Dendritic cell treated with granulocyte-macrophage colony-stimulating factor and Interleukin-4, amounts not matched to agents 40 ng/mL and 50 ng/mL, for 4 days (primary cell): ENCODE measurements at regions not wholly inside any gene's neighbourhood (a gene's known extent, or its start where the extent isn't known, plus 50 kb on each side); places are given as distances from the start of the nearest gene placed in this dataset.

Experiments used
- H3K27ac Mint-ChIP-seq: one replicate; pipeline ENCODE4 v1.8.0; 2022; ENCODE audit warnings: mild to moderate bottlenecking, mixed read lengths
- H3K27me3 Mint-ChIP-seq: one replicate; pipeline ENCODE4 v1.8.0; 2022; ENCODE audit warnings: mild to moderate bottlenecking, mixed read lengths
- H3K36me3 Mint-ChIP-seq: one replicate; pipeline ENCODE4 v1.8.0; 2022; ENCODE audit warnings: low read depth, mixed read lengths
- H3K4me1 Mint-ChIP-seq: one replicate; pipeline ENCODE4 v1.8.0; 2022; ENCODE audit warnings: low read depth, mixed read lengths
- H3K4me3 Mint-ChIP-seq: one replicate; pipeline ENCODE4 v1.8.0; 2022; ENCODE audit warnings: mild to moderate bottlenecking, moderate library complexity, mixed read lengths
- H3K9me3 Mint-ChIP-seq: one replicate; pipeline ENCODE4 v1.8.0; 2022; ENCODE audit warnings: mixed read lengths
- intact Hi-C: fragments of 100-400 bp; cut with micrococcal nuclease; formaldehyde crosslinking; loops from one replicate; pipeline ENCODE4 v1.15.0; 2022

- Mint-ChIP-seq H3K27me3 (no peaks in the 10 kb centered on the region), H3K4me1 (no peaks in the 10 kb centered on the region), H3K27ac (no peak overlapping the region), H3K36me3 (no peaks in the 10 kb centered on the region), H3K9me3 (peaks cover 27% of the 10 kb centered on the region), H3K4me3 (no peak overlapping the region)
- intact Hi-C loops = no loop called here
Measured at GRCh38 chr13:34545461-34545860, 396.6 kb upstream of the NBEA start.

DNA sequence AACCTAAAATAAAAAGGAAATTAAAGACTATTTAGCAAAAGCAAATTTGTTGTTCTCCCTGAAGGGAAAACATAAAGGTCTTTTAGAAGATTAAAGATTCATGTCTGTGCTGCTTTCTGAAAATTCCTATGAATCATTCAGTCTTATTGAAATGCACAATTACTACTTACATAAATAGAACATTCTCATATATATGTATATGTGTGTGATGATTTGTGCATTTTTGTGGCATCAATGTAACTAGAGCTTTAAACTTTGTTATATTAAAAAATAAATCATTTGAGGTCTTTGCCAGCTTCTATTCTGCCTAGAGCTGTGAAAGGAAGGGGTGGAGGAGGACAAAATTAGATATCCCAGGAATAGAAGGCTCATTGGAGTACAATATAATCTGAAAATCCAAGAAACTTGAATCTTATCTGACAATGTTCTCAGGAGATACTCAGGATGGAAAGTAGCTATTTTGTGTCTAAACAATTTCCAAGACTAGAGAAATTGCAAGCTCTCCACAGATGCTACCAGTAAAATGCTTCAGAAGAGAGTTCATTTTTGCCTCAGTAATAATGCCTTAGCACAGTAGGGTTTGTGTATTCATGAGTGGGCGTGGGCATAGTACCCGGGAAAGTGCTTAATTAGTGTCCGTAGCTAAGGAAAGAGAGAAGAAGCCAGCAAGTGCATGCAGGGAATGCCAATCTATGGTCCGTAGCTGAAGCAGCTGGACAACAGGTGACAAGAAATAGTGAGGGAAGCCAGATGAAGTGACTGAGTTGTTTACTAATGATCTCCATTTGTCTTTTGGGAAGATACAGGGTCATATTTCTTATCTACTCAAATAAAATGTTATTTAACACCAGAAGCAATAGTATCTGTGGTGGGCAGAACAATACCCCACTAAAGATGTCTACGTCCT lies 395.5 kb upstream of the NBEA start:
- no peak overlapping the region for H3K27ac Mint-ChIP-seq
- H3K9me3 Mint-ChIP-seq = peaks cover 36% of the 10 kb centered on the region
- H3K4me3 Mint-ChIP-seq = no peak overlapping the region
- H3K36me3 Mint-ChIP-seq = no peaks in the 10 kb centered on the region
- no peaks in the 10 kb centered on the region for H3K4me1 Mint-ChIP-seq
- intact Hi-C loops = no loop called here
- no peaks in the 10 kb centered on the region for H3K27me3 Mint-ChIP-seq

DNA sequence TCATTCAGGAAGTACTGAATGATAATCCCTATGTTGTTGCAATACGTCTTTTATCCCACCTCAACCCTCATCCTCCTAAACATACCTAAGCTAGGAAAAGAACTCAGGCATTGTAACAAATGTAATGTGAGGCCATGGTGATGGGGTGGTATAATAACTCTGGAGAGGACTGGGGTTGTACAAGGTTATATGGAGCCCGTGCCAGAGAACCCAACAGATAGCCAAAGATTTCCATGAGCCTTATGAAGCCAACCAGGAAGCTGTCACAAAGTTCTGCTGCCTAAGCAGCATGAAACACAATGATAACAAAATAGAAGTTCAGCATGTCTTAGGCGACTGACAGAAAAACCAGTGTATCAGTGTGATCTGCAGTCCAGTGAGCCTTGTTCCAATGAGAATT lies 394.1 kb upstream of the NBEA start:
- intact Hi-C loops = no loop called here
- H3K9me3 Mint-ChIP-seq = peaks cover 45% of the 10 kb centered on the region
- H3K4me3 Mint-ChIP-seq = no peak overlapping the region
- no peak overlapping the region for H3K27ac Mint-ChIP-seq
- no peaks in the 10 kb centered on the region for H3K36me3 Mint-ChIP-seq
- H3K27me3 Mint-ChIP-seq = no peaks in the 10 kb centered on the region
- no peaks in the 10 kb centered on the region for H3K4me1 Mint-ChIP-seq

- Mint-ChIP-seq H3K4me3 (no peak overlapping the region), H3K27me3 (no peaks in the 10 kb centered on the region), H3K9me3 (peaks cover 62% of the 10 kb centered on the region), H3K27ac (no peak overlapping the region), H3K4me1 (no peaks in the 10 kb centered on the region), H3K36me3 (no peaks in the 10 kb centered on the region)
- intact Hi-C loops = no loop called here
Measured at GRCh38 chr13:34553376-34553775, 388.7 kb upstream of the NBEA start.

DNA sequence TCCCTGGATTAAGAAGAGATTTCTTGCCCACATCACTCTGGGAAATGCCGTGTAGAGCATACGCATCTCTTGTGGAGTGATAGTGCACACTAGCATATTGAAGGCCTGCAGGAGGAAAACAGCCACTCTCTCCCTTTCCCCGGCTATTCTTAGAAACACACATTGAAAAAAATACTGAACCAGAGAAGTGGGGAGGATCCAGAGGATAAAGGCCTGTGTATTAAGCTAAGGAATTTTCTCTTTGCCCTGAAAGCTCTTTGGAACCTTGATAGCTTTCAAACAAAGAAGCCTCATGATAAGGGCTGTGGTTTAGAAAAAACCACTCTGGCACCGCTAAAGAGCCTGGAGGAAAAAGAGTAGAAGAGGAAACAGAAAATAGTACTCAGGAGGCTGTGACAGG lies 386.1 kb upstream of the NBEA start:
- Mint-ChIP-seq H3K36me3 (no peaks in the 10 kb centered on the region), H3K27ac (no peak overlapping the region), H3K27me3 (no peaks in the 10 kb centered on the region), H3K9me3 (peaks cover 53% of the 10 kb centered on the region), H3K4me3 (no peak overlapping the region), H3K4me1 (no peaks in the 10 kb centered on the region)
- intact Hi-C loops = no loop called here

- Mint-ChIP-seq H3K4me3 (no peak overlapping the region), H3K27ac (no peak overlapping the region), H3K36me3 (no peaks in the 10 kb centered on the region), H3K27me3 (no peaks in the 10 kb centered on the region), H3K9me3 (peaks cover 46% of the 10 kb centered on the region), H3K4me1 (no peaks in the 10 kb centered on the region)
- intact Hi-C loops = no loop called here
Measured at GRCh38 chr13:34561033-34561432, 381.0 kb upstream of the NBEA start.

GRCh38 chr13:34567597-34567996 lies 374.5 kb upstream of the NBEA start:
- no peaks in the 10 kb centered on the region for H3K4me1 Mint-ChIP-seq
- intact Hi-C loops = no loop called here
- no peak overlapping the region for H3K4me3 Mint-ChIP-seq
- H3K9me3 Mint-ChIP-seq = peaks cover 21% of the 10 kb centered on the region
- no peaks in the 10 kb centered on the region for H3K36me3 Mint-ChIP-seq
- H3K27ac Mint-ChIP-seq = no peak overlapping the region
- no peaks in the 10 kb centered on the region for H3K27me3 Mint-ChIP-seq

GRCh38 chr13:34570698-34571353 lies 371.2 kb upstream of the NBEA start:
- Mint-ChIP-seq H3K4me3 (no peak overlapping the region), H3K4me1 (no peaks in the 10 kb centered on the region), H3K36me3 (no peaks in the 10 kb centered on the region), H3K9me3 (peaks cover 12% of the 10 kb centered on the region), H3K27ac (no peak overlapping the region), H3K27me3 (no peaks in the 10 kb centered on the region)
- intact Hi-C loops = no loop called here

DNA sequence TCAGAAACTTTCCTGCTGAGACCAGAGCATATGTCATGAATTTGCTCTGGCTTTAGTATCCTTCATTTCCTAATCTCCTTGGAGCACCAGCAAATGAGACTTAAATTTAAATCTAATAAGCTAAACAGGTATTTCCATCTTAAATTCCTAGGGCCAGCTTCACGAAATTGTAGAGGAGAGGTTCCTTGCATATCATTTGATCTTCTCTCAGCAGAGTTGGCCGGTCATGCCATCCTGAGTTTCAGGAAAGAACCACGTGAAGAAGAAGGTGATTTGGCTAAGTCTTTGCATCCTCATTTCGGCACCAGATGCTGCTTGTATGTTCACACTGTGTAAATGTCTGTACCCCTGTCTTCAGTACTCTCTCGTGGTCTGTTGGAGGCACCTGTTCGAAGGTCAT lies 370.4 kb upstream of the NBEA start:
- intact Hi-C loops = no loop called here
- Mint-ChIP-seq H3K9me3 (peaks cover 19% of the 10 kb centered on the region), H3K4me3 (no peak overlapping the region), H3K27me3 (no peaks in the 10 kb centered on the region), H3K36me3 (no peaks in the 10 kb centered on the region), H3K4me1 (no peaks in the 10 kb centered on the region), H3K27ac (no peak overlapping the region)

GRCh38 chr13:34577051-34577450 lies 365.0 kb upstream of the NBEA start:
- intact Hi-C loops = no loop called here
- H3K9me3 Mint-ChIP-seq = peaks cover 16% of the 10 kb centered on the region
- H3K27ac Mint-ChIP-seq = no peak overlapping the region
- H3K4me3 Mint-ChIP-seq = no peak overlapping the region
- no peaks in the 10 kb centered on the region for H3K27me3 Mint-ChIP-seq
- H3K36me3 Mint-ChIP-seq = no peaks in the 10 kb centered on the region
- no peaks in the 10 kb centered on the region for H3K4me1 Mint-ChIP-seq

DNA sequence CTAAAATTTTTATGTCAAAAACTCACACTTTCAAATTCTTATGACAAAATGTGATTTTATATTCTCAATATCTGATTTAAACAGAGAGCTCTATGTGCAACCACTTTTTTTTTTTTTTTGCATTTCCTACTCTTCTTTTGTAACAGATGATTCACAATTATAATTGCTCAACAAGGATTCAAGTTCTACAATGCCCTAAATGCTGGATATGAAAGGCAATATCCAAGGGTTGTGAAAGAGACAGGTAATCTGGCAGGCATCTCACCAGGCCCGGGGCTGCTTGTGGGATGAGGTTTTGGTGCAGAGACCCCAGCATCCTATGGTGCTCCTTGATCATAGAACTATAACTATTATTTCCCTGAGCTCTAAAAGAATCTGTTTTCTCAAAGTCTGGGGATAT lies 363.6 kb upstream of the NBEA start:
- H3K36me3 Mint-ChIP-seq = no peaks in the 10 kb centered on the region
- no peaks in the 10 kb centered on the region for H3K27me3 Mint-ChIP-seq
- peaks cover 24% of the 10 kb centered on the region for H3K9me3 Mint-ChIP-seq
- no peak overlapping the region for H3K27ac Mint-ChIP-seq
- no peaks in the 10 kb centered on the region for H3K4me1 Mint-ChIP-seq
- H3K4me3 Mint-ChIP-seq = no peak overlapping the region
- intact Hi-C loops = no loop called here

DNA sequence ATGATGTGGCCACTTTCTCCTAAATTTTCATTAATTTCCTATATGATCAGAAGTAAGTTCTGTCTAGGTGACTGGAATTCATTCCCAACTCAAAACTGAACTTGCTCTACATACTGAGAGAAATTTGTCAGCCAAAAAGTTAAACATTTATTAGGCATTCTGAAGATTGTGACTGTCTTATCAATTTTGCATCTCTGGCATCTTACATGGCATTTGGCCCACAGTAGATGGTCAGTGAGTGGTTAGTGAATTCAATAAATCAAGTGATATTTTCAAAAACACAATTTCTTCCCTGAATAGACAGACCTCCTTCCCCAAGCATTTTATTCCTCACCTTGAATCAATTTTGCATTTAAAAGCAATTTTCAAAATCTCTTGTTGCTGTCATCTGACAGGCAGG lies 363.2 kb upstream of the NBEA start:
- peaks cover 24% of the 10 kb centered on the region for H3K9me3 Mint-ChIP-seq
- intact Hi-C loops = no loop called here
- H3K27ac Mint-ChIP-seq = no peak overlapping the region
- H3K4me1 Mint-ChIP-seq = no peaks in the 10 kb centered on the region
- H3K36me3 Mint-ChIP-seq = no peaks in the 10 kb centered on the region
- no peaks in the 10 kb centered on the region for H3K27me3 Mint-ChIP-seq
- H3K4me3 Mint-ChIP-seq = no peak overlapping the region

GRCh38 chr13:34583181-34583580 lies 358.9 kb upstream of the NBEA start:
- no peak overlapping the region for H3K4me3 Mint-ChIP-seq

GRCh38 chr13:34587576-34587975 lies 354.5 kb upstream of the NBEA start:
- Mint-ChIP-seq H3K4me3 (no peak overlapping the region), H3K27ac (no peak overlapping the region), H3K36me3 (no peaks in the 10 kb centered on the region), H3K27me3 (no peaks in the 10 kb centered on the region), H3K4me1 (no peaks in the 10 kb centered on the region), H3K9me3 (peaks cover 15% of the 10 kb centered on the region)
- intact Hi-C loops = no loop called here

More at GRCh38 chr13:34583181-34583580, 358.9 kb upstream of the NBEA start:
- Mint-ChIP-seq H3K4me1 (no peaks in the 10 kb centered on the region), H3K27me3 (no peaks in the 10 kb centered on the region), H3K27ac (no peak overlapping the region), H3K9me3 (peaks cover 9% of the 10 kb centered on the region), H3K36me3 (no peaks in the 10 kb centered on the region)
- intact Hi-C loops = no loop called here
